GM21576 (cell line): ENCODE measurements at regions not wholly inside any gene's neighbourhood (a gene's known extent, or its start where the extent isn't known, plus 50 kb on each side); places are given as distances from the start of the nearest gene placed in this dataset.
"Not testable (repeated sequence)": the region's sequence is repeated elsewhere in the genome, so short reads cannot be mapped to it uniquely, and the experiment has no call there.

Experiments used
- ATAC-seq: cut with Tn5 transposase; IDR thresholded peaks from one replicate; pipeline ENCODE4 v1.9.1; 2021; ENCODE audit warnings: mild to moderate bottlenecking, moderate library complexity; ENCODE audit not compliant: unreplicated experiment

GRCh38 chr5:152058267-152058666, 133.6 kb upstream of the GLRA1 start:
- ATAC-seq: no peak

- ATAC-seq: no peak
These were observed 132.3 kb upstream of the GLRA1 start for GRCh38 chr5:152056931-152057330.

GRCh38 chr5:152052470-152052869, 127.8 kb upstream of the GLRA1 start:
- ATAC-seq: no peak

DNA sequence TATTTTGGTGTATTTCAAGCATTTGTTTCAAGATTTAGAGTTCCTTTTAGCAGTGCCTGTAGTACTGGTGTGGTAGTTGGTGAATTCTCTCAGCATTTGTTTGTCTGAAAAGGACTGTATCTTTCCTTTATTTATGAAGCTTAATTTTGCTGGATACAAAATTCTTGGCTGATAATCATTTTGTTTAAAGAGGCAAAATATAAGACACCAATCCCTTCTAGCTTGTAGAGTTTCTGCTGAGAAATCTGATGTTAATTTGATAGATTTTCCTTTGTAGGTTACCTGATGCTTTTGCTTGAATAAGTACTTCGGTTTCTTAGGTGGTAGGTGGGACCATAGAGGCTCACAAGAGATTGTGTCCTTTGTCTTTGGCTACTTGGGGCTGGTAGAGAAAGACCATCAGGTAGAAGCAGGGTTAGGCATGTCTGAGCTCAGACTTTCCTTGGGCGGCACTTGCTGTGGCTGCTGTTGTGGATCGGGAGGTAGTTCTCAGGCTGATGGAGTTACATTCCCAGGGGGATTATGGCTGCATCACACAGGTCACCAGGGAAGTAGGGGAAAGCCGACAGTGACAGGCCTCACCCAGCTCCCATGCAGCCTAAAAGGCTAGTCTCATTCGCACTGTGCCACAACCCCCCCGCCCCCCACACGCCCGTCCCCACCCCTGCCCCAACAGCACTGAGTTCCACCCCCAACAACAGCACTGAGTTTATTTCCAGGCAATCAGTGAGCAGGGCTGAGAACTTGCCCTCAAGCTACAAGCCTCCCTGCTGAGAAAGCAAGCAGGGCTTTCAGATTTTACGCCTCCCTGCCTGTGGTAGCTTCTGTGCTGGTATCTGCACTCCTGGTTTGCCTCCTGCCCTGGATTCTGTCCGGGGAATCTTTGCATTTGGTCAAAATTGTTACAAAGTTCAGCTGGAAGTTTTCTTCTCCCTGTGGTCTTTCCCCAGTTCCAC, 127.1 kb upstream of the GLRA1 start:
- no peak for ATAC-seq

- ATAC-seq: no peak
These were observed 121.7 kb upstream of the GLRA1 start for GRCh38 chr5:152046361-152046760.

DNA sequence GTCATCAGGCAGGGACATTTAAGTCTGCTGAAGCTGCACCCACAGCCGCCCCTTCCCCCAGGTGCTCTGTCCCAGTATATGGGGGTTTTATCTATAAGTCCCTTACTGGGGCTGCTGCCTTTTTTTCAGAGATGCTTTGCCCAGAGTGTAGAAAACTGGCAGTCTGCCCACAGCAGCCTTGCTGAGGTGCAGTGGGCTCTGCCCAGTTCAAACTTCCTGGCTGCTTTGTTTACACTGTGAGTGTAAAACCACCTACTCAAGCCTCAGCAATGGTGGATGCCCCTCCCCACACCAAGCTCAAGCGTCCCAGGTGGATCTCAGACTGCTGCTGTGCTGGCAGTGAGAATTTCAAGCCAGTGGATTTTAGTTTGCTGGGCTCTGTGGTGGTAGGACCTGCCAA, 114.2 kb upstream of the GLRA1 start:
- not testable (repeated sequence) for ATAC-seq

DNA sequence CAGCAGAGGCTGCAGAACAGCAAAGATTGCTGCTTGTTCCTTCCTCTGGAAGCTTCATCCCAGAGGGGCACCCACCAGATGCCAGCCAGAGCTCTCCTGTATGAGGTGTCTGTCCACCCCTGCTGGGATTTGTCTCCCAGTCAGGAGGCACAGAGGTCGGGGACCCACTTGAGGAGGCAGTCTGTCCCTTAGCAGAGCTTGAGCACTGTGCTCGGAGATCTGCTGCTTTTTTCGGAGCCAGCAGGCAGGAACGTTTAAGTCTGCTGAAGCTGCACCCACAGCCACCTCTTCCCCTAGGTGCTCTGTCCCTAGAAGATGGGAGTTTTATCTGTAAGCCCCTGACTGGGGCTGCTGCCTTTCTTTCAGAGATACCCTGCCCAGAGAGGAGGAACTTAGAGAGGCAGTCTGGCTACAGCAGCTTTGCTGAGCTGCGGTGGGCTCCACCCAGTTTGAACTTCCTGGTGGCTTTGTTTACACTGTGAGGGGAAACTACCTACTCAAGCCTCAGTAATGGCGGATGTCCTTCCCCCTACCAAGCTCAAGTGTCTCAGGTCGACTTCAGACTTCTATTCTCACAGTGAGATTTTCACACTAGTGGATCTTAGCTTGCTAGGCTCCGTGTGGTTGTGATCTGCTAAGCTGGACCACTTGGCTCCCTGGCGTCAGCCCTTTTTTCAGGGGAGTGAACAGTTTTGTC, 101.8 kb upstream of the GLRA1 start:
- not testable (repeated sequence) for ATAC-seq

DNA sequence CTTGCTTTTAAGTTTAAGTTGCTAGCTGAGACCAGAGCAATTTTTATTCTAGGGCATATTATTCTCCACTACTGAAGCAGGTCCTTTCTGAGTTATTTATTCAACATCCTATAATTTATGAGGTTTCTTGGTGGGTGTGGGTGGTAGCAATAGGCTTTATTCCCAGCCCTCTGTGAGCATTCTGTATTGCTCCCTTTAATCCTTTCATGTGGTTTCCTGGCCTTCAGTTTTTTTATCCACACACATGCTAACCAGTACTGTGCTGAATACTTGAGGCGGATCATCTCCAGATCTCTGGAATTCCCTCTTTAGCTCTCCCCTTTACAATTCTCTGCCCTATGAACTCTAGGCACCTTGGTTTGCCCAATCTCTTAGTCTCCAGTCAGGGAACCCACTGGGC, 91.8 kb upstream of the GLRA1 start:
- ATAC-seq: no peak

DNA sequence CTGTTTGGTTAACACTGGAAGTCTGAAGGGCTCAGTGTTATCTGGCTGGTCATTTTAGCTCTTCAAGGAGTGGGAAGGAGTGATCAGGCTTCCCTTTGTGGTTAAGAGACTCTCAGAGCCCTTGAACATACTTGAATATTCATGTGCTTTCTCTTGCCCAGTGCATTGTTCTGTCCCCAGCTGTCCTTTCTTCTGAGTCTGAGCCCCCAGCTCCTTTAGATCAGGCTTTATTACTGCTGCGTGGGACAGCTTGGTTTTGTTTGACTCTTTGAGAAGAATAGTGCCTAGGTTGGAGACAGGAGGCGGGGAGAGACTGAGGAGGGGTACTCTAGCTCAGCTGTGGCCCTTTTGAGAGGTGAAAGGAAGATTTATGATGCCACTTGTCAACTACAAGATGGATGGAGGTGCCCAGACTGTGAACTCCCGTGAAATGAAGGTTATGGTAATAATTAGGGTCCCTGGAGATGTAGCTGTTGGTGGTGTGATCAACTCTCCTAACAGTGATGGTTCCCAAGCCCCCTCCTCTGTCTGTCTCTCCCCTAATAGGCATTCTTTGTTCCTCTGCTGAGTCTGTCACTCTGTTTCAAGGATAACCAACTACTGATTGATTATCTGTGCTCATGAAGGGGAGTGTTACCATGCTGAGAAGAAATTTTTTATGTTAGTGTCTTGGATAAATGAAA, 83.1 kb upstream of the GLRA1 start:
- ATAC-seq: no peak

- ATAC-seq: no peak
These were observed 79.4 kb upstream of the GLRA1 start for GRCh38 chr5:152004095-152004494.
